ENCODE measurements at regions not wholly inside any gene's neighbourhood (a gene's known extent, or its start where the extent isn't known, plus 50 kb on each side); places are given as distances from the start of the nearest gene placed in this dataset.

- no peak for TF ChIP-seq CTCF (IDR thresholded peaks at IDR 0.05; ENCODE audit: low read depth, low read length, poor library complexity, severe bottlenecking)
- no peak for TF ChIP-seq EZH2phosphoT487 (IDR thresholded peaks at IDR 0.05; ENCODE audit: borderline replicate concordance, low read length)
Observed at GRCh38 chr9:120308495-120308894, 271.5 kb downstream of the CDK5RAP2 start.

Measured in DOHH2 (cell line).